CD14-positive monocyte (primary cell): ENCODE measurements at regions not wholly inside any gene's neighbourhood (a gene's known extent, or its start where the extent isn't known, plus 50 kb on each side); places are given as distances from the start of the nearest gene placed in this dataset.

Source experiments
- DNase-seq, 3 donors: peaks; one replicate each; pipeline ENCODE4 v3.0.0-alpha.2; 2011 to 2022
- H2AFZ ChIP-seq: 2 replicates; pipeline ENCODE4 v1.6.0; 2012; ENCODE audit warnings: mild to moderate bottlenecking, low read depth, low read length, inconsistent platforms; ENCODE audit not compliant: insufficient read depth, poor library complexity, severe bottlenecking
- H3K27ac ChIP-seq, 2 donors: 1 replicate in 1 of 2; 2 replicates in 1 of 2; pipeline ENCODE4 v1.5.1; 2012 to 2013; ENCODE audit warnings: low read length in 2 of 2, control low read depth in 1 of 2, inconsistent platforms in 1 of 2, low read depth in 1 of 2, mild to moderate bottlenecking in 1 of 2
- H3K27me3 ChIP-seq, 2 donors: one replicate each; pipeline versions ENCODE4 v1.6.0 to v1.6.1; 2011 to 2013; ENCODE audit warnings: low read length in 2 of 2; ENCODE audit not compliant: control insufficient read depth in 2 of 2, insufficient read depth in 2 of 2
- H3K36me3 ChIP-seq, 2 donors: replicated peaks in 1 of 2; 1 replicate in 1 of 2; 2 replicates in 1 of 2; pipeline versions ENCODE4 v1.5.1 to v1.6.1; 2012 to 2013; ENCODE audit warnings: low read length in 2 of 2, control low read depth in 1 of 2, inconsistent platforms in 1 of 2, mild to moderate bottlenecking in 1 of 2; ENCODE audit not compliant: insufficient read depth in 2 of 2, control insufficient read depth in 1 of 2
- H3K4me1 ChIP-seq, 2 donors: 1 replicate in 1 of 2; 2 replicates in 1 of 2; pipeline versions ENCODE4 v1.5.1 to v1.6.1; 2012 to 2013; ENCODE audit warnings: low read length in 2 of 2, control low read depth in 1 of 2, inconsistent platforms in 1 of 2, mild to moderate bottlenecking in 1 of 2, moderate library complexity in 1 of 2; ENCODE audit not compliant: insufficient read depth in 2 of 2, control insufficient read depth in 1 of 2
- H3K4me2 ChIP-seq: replicated peaks from 2 replicates; pipeline ENCODE3; 2012; ENCODE audit warnings: low read length, moderate library complexity, mild to moderate bottlenecking; ENCODE audit not compliant: poor library complexity, severe bottlenecking; ENCODE audit errors: extremely low read depth
- H3K4me3 ChIP-seq, 3 experiments: fragments of 200-600 bp in 1 of 3; sonication (generic) in 1 of 3; replicated peaks in 1 of 3; 1 replicate in 2 of 3; 2 replicates in 1 of 3; pipeline ENCODE4 v1.5.1; 2011 to 2013; ENCODE audit warnings: low read length in 3 of 3, mild to moderate bottlenecking in 3 of 3, control low read depth in 2 of 3, low read depth in 2 of 3, inconsistent platforms in 1 of 3, moderate library complexity in 1 of 3
- H3K79me2 ChIP-seq: 2 replicates; pipeline ENCODE4 v1.6.0; 2012; ENCODE audit warnings: mild to moderate bottlenecking, control low read depth, inconsistent platforms, low read length, moderate library complexity; ENCODE audit not compliant: insufficient read depth
- H3K9ac ChIP-seq: 2 replicates; pipeline ENCODE4 v1.6.0; 2017; ENCODE audit warnings: low read length, mild to moderate bottlenecking; ENCODE audit not compliant: insufficient read depth, poor library complexity, severe bottlenecking
- H3K9me3 ChIP-seq, 2 donors: replicated peaks in 1 of 2; 1 replicate in 1 of 2; 2 replicates in 1 of 2; pipeline versions ENCODE4 v1.5.1 to v1.6.1; 2012 to 2013; ENCODE audit warnings: low read length in 2 of 2, control low read depth in 1 of 2; ENCODE audit not compliant: control insufficient read depth in 1 of 2, insufficient read depth in 1 of 2
- H4K20me1 ChIP-seq: 2 replicates; pipeline ENCODE4 v1.6.0; 2012; ENCODE audit warnings: mild to moderate bottlenecking, low read length, control low read depth, moderate library complexity; ENCODE audit not compliant: insufficient read depth
- H3K27ac Mint-ChIP-seq, 7 donors: one replicate each; pipeline ENCODE4 v1.8.0; 2020; ENCODE audit warnings: mild to moderate bottlenecking in 7 of 7, mixed read lengths in 7 of 7, moderate library complexity in 6 of 7, inconsistent platforms in 2 of 7
- H3K27me3 Mint-ChIP-seq, 3 donors: one replicate each; pipeline ENCODE4 v1.8.0; 2021 to 2022; ENCODE audit warnings: low read depth in 3 of 3, mild to moderate bottlenecking in 3 of 3, mixed read lengths in 3 of 3, moderate library complexity in 3 of 3, inconsistent platforms in 1 of 3
- H3K36me3 Mint-ChIP-seq, 2 donors: one replicate each; pipeline ENCODE4 v1.8.0; 2020; ENCODE audit warnings: mixed read lengths in 2 of 2, inconsistent platforms in 1 of 2, mild to moderate bottlenecking in 1 of 2
- H3K4me1 Mint-ChIP-seq: one replicate; pipeline ENCODE4 v1.8.0; 2020; ENCODE audit warnings: mild to moderate bottlenecking, mixed read lengths
- H3K4me3 Mint-ChIP-seq, 2 donors: one replicate each; pipeline ENCODE4 v1.8.0; 2020; ENCODE audit warnings: mild to moderate bottlenecking in 2 of 2, mixed read lengths in 2 of 2, moderate library complexity in 1 of 2
- H3K9me3 Mint-ChIP-seq, 7 donors: one replicate each; pipeline ENCODE4 v1.8.0; 2020 to 2022; ENCODE audit warnings: mixed read lengths in 7 of 7, mild to moderate bottlenecking in 6 of 7, moderate library complexity in 6 of 7, inconsistent platforms in 2 of 7
- CTCF ChIP-seq: fragments of 200-600 bp; IDR thresholded peaks from one replicate; pipeline ENCODE4 v1.8.0; 2022; ENCODE audit warnings: antibody characterized with exemption, mild to moderate bottlenecking
- WGBS: methylation state at CpG from one replicate; pipeline ENCODE4 v1.1.5; 2013; ENCODE audit warnings: missing lambda C conversion rate; ENCODE audit not compliant: insufficient coverage; 5-methylcytosine and 5-hydroxymethylcytosine counted together
- intact Hi-C, 2 donors: fragments of 100-400 bp; cut with micrococcal nuclease; formaldehyde crosslinking; loops; one replicate each; pipeline versions ENCODE4 v1.15.0 to v1.15.1; 2023

GRCh38 chr2:145007960-145008263, 488.0 kb upstream of the ZEB2 start:
- Histone ChIP-seq H3K9me3 (no peaks in the 10 kb centered on the region), H3K27me3 (no peaks in the 10 kb centered on the region), H3K4me3 (no peak overlapping the region), H3K4me1 (no peaks in the 10 kb centered on the region), H3K36me3 (no peaks in the 10 kb centered on the region), H3K79me2 (no peaks in the 10 kb centered on the region), H4K20me1 (no peaks in the 10 kb centered on the region), H3K9ac (no peak overlapping the region), H2AFZ (no peak overlapping the region), H3K27ac (no peak overlapping the region), H3K4me2 (no peak overlapping the region)
- no peak overlapping the region for H3K4me3 Mint-ChIP-seq
- no peaks in the 10 kb centered on the region for H3K27me3 Mint-ChIP-seq
- TF ChIP-seq CTCF, result no peak
- no peak for DNase-seq
- H3K9me3 Mint-ChIP-seq, result peaks cover 0 to 4% (median 0%) of the 10 kb centered on the region in 7 donors
- H3K36me3 Mint-ChIP-seq, result no peaks in the 10 kb centered on the region
- H3K27ac Mint-ChIP-seq, result no peak overlapping the region
- H3K4me1 Mint-ChIP-seq, result no peaks in the 10 kb centered on the region
- intact Hi-C loops, result no loop called here

GRCh38 chr2:145007093-145007959, 487.4 kb upstream of the ZEB2 start:
- peaks cover 0 to 4% (median 0%) of the 10 kb centered on the region in 7 donors for H3K9me3 Mint-ChIP-seq
- no peak for TF ChIP-seq CTCF
- Histone ChIP-seq H3K27me3 (no peaks in the 10 kb centered on the region), H3K4me3 (no peak overlapping the region), H3K9ac (no peak overlapping the region), H3K27ac (no peak overlapping the region), H3K4me1 (no peaks in the 10 kb centered on the region), H3K36me3 (no peaks in the 10 kb centered on the region), H4K20me1 (no peaks in the 10 kb centered on the region), H3K79me2 (no peaks in the 10 kb centered on the region), H2AFZ (no peak overlapping the region), H3K9me3 (no peaks in the 10 kb centered on the region), H3K4me2 (no peak overlapping the region)
- no peaks in the 10 kb centered on the region for H3K27me3 Mint-ChIP-seq
- DNase-seq, result peak in 1 of 3 donors; percentile 14
- peak overlapping the region in 1 of 7 donors; percentile 4 for H3K27ac Mint-ChIP-seq
- peak overlapping the region in 1 of 2 donors; percentile 11 for H3K4me3 Mint-ChIP-seq
- whole genome bisulfite sequencing, result 93% methylated on average over 5 of the region's 13 CpGs
- no peaks in the 10 kb centered on the region for H3K36me3 Mint-ChIP-seq
- intact Hi-C loops, result no loop called here
- no peaks in the 10 kb centered on the region for H3K4me1 Mint-ChIP-seq
